NCI-H69 (cell line): ENCODE measurements at regions not wholly inside any gene's neighbourhood (a gene's known extent, or its start where the extent isn't known, plus 50 kb on each side); places are given as distances from the start of the nearest gene placed in this dataset.
"Not testable (repeated sequence)": the region's sequence is repeated elsewhere in the genome, so short reads cannot be mapped to it uniquely, and the experiment has no call there.

Experiments
- DNase-seq: peaks from one replicate; lab custom pipeline; 2025; lab: John Stamatoyannopoulos, UW

GRCh38 chr12:92396647-92397252, 251.1 kb upstream of the BTG1 start:
- no peak for DNase-seq

GRCh38 chr12:92395322-92395721, 249.7 kb upstream of the BTG1 start:
- DNase-seq, result no peak

- no peak for DNase-seq
These were observed 249.2 kb upstream of the BTG1 start for GRCh38 chr12:92394895-92395294.

GRCh38 chr12:92393504-92393903, 247.9 kb upstream of the BTG1 start:
- no peak for DNase-seq

GRCh38 chr12:92391726-92392125, 246.1 kb upstream of the BTG1 start:
- not testable (repeated sequence) for DNase-seq

- no peak for DNase-seq
These were observed 243.8 kb upstream of the BTG1 start for GRCh38 chr12:92389466-92389865.

- DNase-seq, result no peak
These were observed 239.7 kb upstream of the BTG1 start for GRCh38 chr12:92385296-92385695.

GRCh38 chr12:92384571-92384970, 238.9 kb upstream of the BTG1 start:
- DNase-seq, result no peak

GRCh38 chr12:92382383-92382878, 236.8 kb upstream of the BTG1 start:
- no peak for DNase-seq

- no peak for DNase-seq
These were observed 236.2 kb upstream of the BTG1 start for GRCh38 chr12:92381856-92382255.

- no peak for DNase-seq
These were observed 233.2 kb upstream of the BTG1 start for GRCh38 chr12:92378682-92379479.

GRCh38 chr12:92375504-92375903, 229.9 kb upstream of the BTG1 start:
- not testable (repeated sequence) for DNase-seq

- DNase-seq, result no peak
These were observed 225.2 kb upstream of the BTG1 start for GRCh38 chr12:92370828-92371227.

GRCh38 chr12:92369636-92370035, 224.0 kb upstream of the BTG1 start:
- DNase-seq, result no peak

- DNase-seq, result no peak
These were observed 223.4 kb upstream of the BTG1 start for GRCh38 chr12:92369056-92369455.

- DNase-seq, result peak; percentile 44
These were observed 220.2 kb upstream of the BTG1 start for GRCh38 chr12:92365836-92366235.

- DNase-seq, result no peak
These were observed 219.7 kb upstream of the BTG1 start for GRCh38 chr12:92365333-92365732.

- peak; percentile 65 for DNase-seq
These were observed 217.9 kb upstream of the BTG1 start for GRCh38 chr12:92363295-92364146.

GRCh38 chr12:92362785-92363184, 217.1 kb upstream of the BTG1 start:
- peak; percentile 19 for DNase-seq

GRCh38 chr12:92362126-92362525, 216.5 kb upstream of the BTG1 start:
- DNase-seq, result no peak

- DNase-seq, result no peak
These were observed 214.9 kb upstream of the BTG1 start for GRCh38 chr12:92360543-92360942.

- no peak for DNase-seq
These were observed 214.0 kb upstream of the BTG1 start for GRCh38 chr12:92359581-92360209.
